GM12872 (cell line): ENCODE measurements at regions not wholly inside any gene's neighbourhood (a gene's known extent, or its start where the extent isn't known, plus 50 kb on each side); places are given as distances from the start of the nearest gene placed in this dataset.

Source experiments
- CTCF ChIP-seq: IDR thresholded peaks from 3 replicates; pipeline ENCODE4 v1.5.1; 2011; ENCODE audit warnings: low read depth, mild to moderate bottlenecking, low read length, moderate library complexity; ENCODE audit not compliant: insufficient read depth

GRCh38 chr19:27717825-27718224 lies 1495.1 kb downstream of the UQCRFS1 start:
- TF ChIP-seq CTCF = no peak

- no peak for TF ChIP-seq CTCF
Observed at GRCh38 chr19:27716922-27717321, 1496.0 kb downstream of the UQCRFS1 start.

GRCh38 chr19:27714857-27715256 lies 1498.1 kb downstream of the UQCRFS1 start:
- TF ChIP-seq CTCF = no peak

GRCh38 chr19:27709496-27709895 lies 1503.5 kb downstream of the UQCRFS1 start:
- no peak for TF ChIP-seq CTCF

- no peak for TF ChIP-seq CTCF
Observed at GRCh38 chr19:27705896-27706295, 1507.1 kb downstream of the UQCRFS1 start.

- TF ChIP-seq CTCF = no peak
Observed at GRCh38 chr19:27694361-27695055, 1518.4 kb downstream of the UQCRFS1 start.

- no peak for TF ChIP-seq CTCF
Observed at GRCh38 chr19:27691991-27692390, 1521.0 kb downstream of the UQCRFS1 start.
